SU-DHL-6 (cell line): ENCODE measurements at regions not wholly inside any gene's neighbourhood (a gene's known extent, or its start where the extent isn't known, plus 50 kb on each side); places are given as distances from the start of the nearest gene placed in this dataset.

Source experiments
- H2AFZ ChIP-seq: fragments of 200-600 bp; sonication (generic); 2 replicates; pipeline ENCODE4 v1.6.1; 2014; ENCODE audit warnings: low read depth, mild to moderate bottlenecking, moderate library complexity, mixed read lengths, antibody characterized with exemption, low read length; ENCODE audit not compliant: severe bottlenecking
- H3F3A ChIP-seq: fragments of 200-600 bp; shearing (Covaris generic); 2 replicates; pipeline ENCODE4 v1.6.0; 2016; ENCODE audit warnings: antibody characterized with exemption, mild to moderate bottlenecking; ENCODE audit not compliant: insufficient read depth
- H3K27ac ChIP-seq: fragments of 200-600 bp; sonication (generic); 2 replicates; pipeline ENCODE4 v1.5.1; 2016; ENCODE audit warnings: low read depth, mild to moderate bottlenecking, low read length, moderate library complexity, mixed read lengths
- H3K27me3 ChIP-seq: fragments of 200-600 bp; sonication (generic), shearing (Covaris generic); 2 replicates; pipeline ENCODE4 v1.6.0; 2014; ENCODE audit warnings: mild to moderate bottlenecking, low read length
- H3K36me3 ChIP-seq: fragments of 200-600 bp; sonication (generic); 2 replicates; pipeline ENCODE4 v1.6.1; 2014; ENCODE audit warnings: mild to moderate bottlenecking, low read length, mixed read lengths
- H3K4me2 ChIP-seq: fragments of 300-600, 200-600 bp; shearing (Covaris generic), sonication (generic); 2 replicates; pipeline ENCODE4 v1.6.0; 2014; ENCODE audit warnings: low read length, low read depth, mild to moderate bottlenecking; ENCODE audit not compliant: poor library complexity, severe bottlenecking
- H3K4me3 ChIP-seq: fragments of 200-600 bp; sonication (generic); 2 replicates; pipeline ENCODE4 v1.5.1; 2014; ENCODE audit warnings: antibody characterized with exemption, low read length, mild to moderate bottlenecking, mixed read lengths; ENCODE audit not compliant: insufficient read depth, poor library complexity, severe bottlenecking
- H3K79me2 ChIP-seq: fragments of 200-600 bp; sonication (generic); 2 replicates; pipeline ENCODE4 v1.6.1; 2014; ENCODE audit warnings: mild to moderate bottlenecking, low read length, moderate library complexity; ENCODE audit not compliant: insufficient read depth
- H3K9ac ChIP-seq: fragments of 200-600 bp; sonication (generic); 2 replicates; pipeline ENCODE4 v1.7.0; 2014; ENCODE audit warnings: mild to moderate bottlenecking, low read length
- H3K9me2 ChIP-seq: fragments of 200-600 bp; sonication (generic); replicated peaks from 2 replicates; pipeline ENCODE4 v1.6.1; 2014; ENCODE audit warnings: low read length; ENCODE audit not compliant: insufficient read depth
- H3K9me3 ChIP-seq: fragments of 200-600 bp; sonication (generic); 2 replicates; pipeline ENCODE4 v1.6.1; 2014; ENCODE audit warnings: low read length, mixed read lengths; ENCODE audit not compliant: insufficient read depth
- H4K20me1 ChIP-seq: fragments of 200-600 bp; sonication (generic); 2 replicates; pipeline ENCODE4 v1.6.1; 2014; ENCODE audit warnings: low read depth, mild to moderate bottlenecking, antibody characterized with exemption, low read length, moderate library complexity, mixed read lengths
- CTCF ChIP-seq: fragments of 200-600 bp; sonication (generic); IDR thresholded peaks from one replicate; pipeline ENCODE4 v1.5.1; 2017; ENCODE audit warnings: antibody characterized with exemption, mild to moderate bottlenecking, low read length, moderate library complexity; ENCODE audit not compliant: insufficient read depth, poor library complexity, severe bottlenecking
- EZH2phosphoT487 ChIP-seq: fragments of 200-600 bp; sonication (generic), shearing (Covaris generic); conservative IDR thresholded peaks from 2 replicates; pipeline ENCODE4 v1.6.1; 2018; ENCODE audit warnings: mild to moderate bottlenecking, antibody characterized with exemption, low read length, moderate library complexity, mixed read lengths

GRCh38 chr10:130708465-130709070 is 572.4 kb downstream of the GLRX3 start:
- H3K9me3 ChIP-seq, result no peaks in the 10 kb centered on the region

DNA sequence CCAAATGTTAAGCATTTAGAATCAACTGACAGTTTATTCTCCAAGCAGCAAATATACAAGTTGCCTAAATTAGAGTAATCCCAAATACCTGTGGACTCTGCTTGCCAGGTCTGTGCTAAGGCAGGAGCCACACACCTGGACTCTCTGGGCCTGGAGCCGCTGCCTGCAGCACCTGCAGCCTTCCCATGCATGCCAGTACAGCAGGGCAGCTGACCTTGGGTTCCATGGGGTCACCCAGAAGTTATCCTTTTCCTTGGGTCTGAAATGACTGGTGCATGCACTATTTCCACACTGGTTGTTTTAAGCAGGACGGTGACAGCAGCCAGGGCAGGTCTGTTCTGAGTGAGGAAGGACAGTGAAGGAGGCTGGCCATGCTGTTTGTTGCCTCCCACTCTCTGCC is 573.2 kb downstream of the GLRX3 start:
- Histone ChIP-seq H3K9me3 (no peaks in the 10 kb centered on the region), H3K4me3 (no peak overlapping the region), H3K4me2 (no peak overlapping the region), H2AFZ (no peak overlapping the region), H3K27me3 (no peaks in the 10 kb centered on the region), H3K27ac (no peak overlapping the region), H3K36me3 (no peaks in the 10 kb centered on the region), H3K9me2 (no peaks in the 10 kb centered on the region), H4K20me1 (no peaks in the 10 kb centered on the region), H3F3A (no peaks in the 10 kb centered on the region), H3K9ac (no peak overlapping the region), H3K79me2 (no peaks in the 10 kb centered on the region)
- TF ChIP-seq EZH2phosphoT487 (no peak), CTCF (no peak)

More at GRCh38 chr10:130708465-130709070, 572.4 kb downstream of the GLRX3 start:
- no peaks in the 10 kb centered on the region for H3K79me2 ChIP-seq
- no peak overlapping the region for H3K27ac ChIP-seq
- no peak overlapping the region for H3K4me3 ChIP-seq
- H2AFZ ChIP-seq, result no peak overlapping the region
- TF ChIP-seq EZH2phosphoT487, result no peak
- TF ChIP-seq CTCF, result no peak
- H3F3A ChIP-seq, result no peaks in the 10 kb centered on the region
- H3K9ac ChIP-seq, result no peak overlapping the region
- no peaks in the 10 kb centered on the region for H3K36me3 ChIP-seq
- no peaks in the 10 kb centered on the region for H3K27me3 ChIP-seq
- H4K20me1 ChIP-seq, result no peaks in the 10 kb centered on the region
- no peak overlapping the region for H3K4me2 ChIP-seq
- no peaks in the 10 kb centered on the region for H3K9me2 ChIP-seq

GRCh38 chr10:130711072-130711471 is 574.9 kb downstream of the GLRX3 start:
- no peaks in the 10 kb centered on the region for H3K9me3 ChIP-seq

More at GRCh38 chr10:130711072-130711471, 574.9 kb downstream of the GLRX3 start:
- Histone ChIP-seq H3K4me3 (no peak overlapping the region), H3K4me2 (no peak overlapping the region), H4K20me1 (no peaks in the 10 kb centered on the region), H3K27me3 (no peaks in the 10 kb centered on the region), H3F3A (no peaks in the 10 kb centered on the region), H3K9ac (no peak overlapping the region), H2AFZ (no peak overlapping the region), H3K36me3 (no peaks in the 10 kb centered on the region), H3K79me2 (no peaks in the 10 kb centered on the region), H3K9me2 (no peaks in the 10 kb centered on the region), H3K27ac (no peak overlapping the region)
- TF ChIP-seq EZH2phosphoT487, result no peak
- no peak for TF ChIP-seq CTCF
